PC-3 (cell line): ENCODE measurements at regions not wholly inside any gene's neighbourhood (a gene's known extent, or its start where the extent isn't known, plus 50 kb on each side); places are given as distances from the start of the nearest gene placed in this dataset.

ENCODE experiments used
- ATAC-seq: fragments of 200-7000 bp; cut with Tn5 transposase; 2 replicates; pipeline ENCODE4 v1.9.1; 2020; ENCODE audit warnings: mild to moderate bottlenecking, moderate library complexity
- BruUV-seq: library from RNA; stranded (reverse); fragments of 400-500 nt; replicated peaks from 2 replicates; lab custom pipeline; 2021; lab: Mats Ljungman, UMichigan
- CTCF ChIA-PET: fragments of 300-600 bp; sonication (Branson Sonifier 250); formaldehyde crosslinking; loops from one replicate; lab custom pipeline; 2022; ENCODE audit warnings: antibody characterized with exemption; lab: Charles Lee
- POLR2A ChIA-PET: fragments of 300-600 bp; sonication (Branson Sonifier 250); formaldehyde crosslinking; loops from one replicate; lab custom pipeline; 2022; ENCODE audit warnings: antibody characterized with exemption; ENCODE audit not compliant: unreplicated experiment; lab: Charles Lee
- DNase-seq: peaks from one replicate; pipeline ENCODE4 v3.0.0-alpha.2; 2015
- H2AFZ ChIP-seq: fragments of 300-600 bp; sonication (generic); 2 replicates; pipeline ENCODE4 v1.6.0; 2016; ENCODE audit warnings: antibody characterized with exemption, low read length
- H3F3A ChIP-seq: fragments of 300-600 bp; sonication (generic); one replicate; pipeline ENCODE4 v1.6.0; 2017; ENCODE audit warnings: antibody characterized with exemption, low read length, control low read depth, mild to moderate bottlenecking; ENCODE audit not compliant: unreplicated experiment
- H3K27ac ChIP-seq: fragments of 300-600 bp; sonication (generic); 2 replicates; pipeline ENCODE4 v1.5.1; 2016; ENCODE audit warnings: mild to moderate bottlenecking, low read length
- H3K27me3 ChIP-seq: fragments of 300-600 bp; sonication (generic); 2 replicates; pipeline ENCODE4 v1.6.1; 2016; ENCODE audit warnings: low read length, mixed read lengths
- H3K36me3 ChIP-seq: fragments of 300-600 bp; sonication (generic); 2 replicates; pipeline ENCODE4 v1.6.1; 2016; ENCODE audit warnings: low read depth, mixed run types, low read length, mixed read lengths
- H3K4me1 ChIP-seq: fragments of 300-600 bp; sonication (generic); 2 replicates; pipeline ENCODE4 v1.5.1; 2016; ENCODE audit warnings: low read length; ENCODE audit not compliant: insufficient read depth
- H3K4me2 ChIP-seq: fragments of 300-600 bp; sonication (generic); 2 replicates; pipeline ENCODE4 v1.6.0; 2016; ENCODE audit warnings: low read length
- H3K4me3 ChIP-seq: fragments of 300-600 bp; sonication (generic); 2 replicates; pipeline ENCODE4 v1.5.1; 2016; ENCODE audit warnings: mild to moderate bottlenecking, low read length, mixed read lengths
- H3K79me2 ChIP-seq: fragments of 300-600 bp; sonication (generic); 2 replicates; pipeline ENCODE4 v1.6.1; 2017; ENCODE audit warnings: low read length, mixed read lengths
- H3K9ac ChIP-seq: fragments of 300-600 bp; sonication (generic); 2 replicates; pipeline ENCODE4 v1.6.0; 2016; ENCODE audit warnings: mild to moderate bottlenecking, low read length
- H3K9me2 ChIP-seq: fragments of 300-600 bp; sonication (generic); replicated peaks from 2 replicates; pipeline ENCODE4 v1.6.1; 2016; ENCODE audit warnings: mixed run types, low read length, mixed read lengths
- H3K9me3 ChIP-seq: fragments of 300-600 bp; sonication (generic); 2 replicates; pipeline ENCODE4 v1.6.1; 2016; ENCODE audit warnings: low read length, mixed read lengths
- H4K20me1 ChIP-seq: fragments of 300-600 bp; sonication (generic); 2 replicates; pipeline ENCODE4 v1.6.1; 2016; ENCODE audit warnings: low read length, mixed read lengths
- CTCF ChIP-seq: fragments of 300-600 bp; sonication (generic); conservative IDR thresholded peaks from 2 replicates; pipeline ENCODE4 v1.5.1; 2017; ENCODE audit warnings: antibody characterized with exemption, low read depth, mild to moderate bottlenecking, low read length
- EZH2 ChIP-seq: fragments of 300-600 bp; sonication (generic); IDR thresholded peaks from one replicate; pipeline ENCODE4 v1.6.1; 2017; ENCODE audit warnings: antibody characterized with exemption, mild to moderate bottlenecking, low read length; ENCODE audit not compliant: unreplicated experiment
- EZH2phosphoT487 ChIP-seq: fragments of 300-600 bp; sonication (generic); IDR thresholded peaks from 2 replicates; pipeline ENCODE4 v1.6.1; 2018; ENCODE audit warnings: mild to moderate bottlenecking, antibody characterized with exemption, low read length, borderline replicate concordance
- intact Hi-C: fragments of 100-400 bp; cut with micrococcal nuclease; formaldehyde crosslinking; loops from 2 replicates; pipeline ENCODE4 v1.9.0; 2023

- Histone ChIP-seq H3K4me2 (no peak overlapping the region), H3K9ac (no peak overlapping the region), H4K20me1 (no peaks in the 10 kb centered on the region), H3K27ac (no peak overlapping the region), H3K79me2 (no peaks in the 10 kb centered on the region), H3K27me3 (no peaks in the 10 kb centered on the region), H3K4me3 (no peak overlapping the region), H3K9me3 (no peaks in the 10 kb centered on the region), H3F3A (no peaks in the 10 kb centered on the region), H2AFZ (no peak overlapping the region), H3K36me3 (no peaks in the 10 kb centered on the region), H3K4me1 (no peaks in the 10 kb centered on the region), H3K9me2 (no peaks in the 10 kb centered on the region)
- intact Hi-C loops: no loop called here
- BruUV-seq: no TSS peak
- no peak for TF ChIP-seq EZH2phosphoT487
- no peak for TF ChIP-seq EZH2
- no peak for TF ChIP-seq CTCF
- no peak for DNase-seq
- POLR2A ChIA-PET: no interaction called here
- CTCF ChIA-PET: no interaction called here
- ATAC-seq: no peak
These were observed 483.7 kb upstream of the INTU start for GRCh38 chr4:127149086-127149485.

GRCh38 chr4:127151941-127152340 lies 480.8 kb upstream of the INTU start:
- Histone ChIP-seq H2AFZ (no peak overlapping the region), H3K9me2 (no peaks in the 10 kb centered on the region), H3K4me1 (no peaks in the 10 kb centered on the region), H4K20me1 (no peaks in the 10 kb centered on the region), H3K4me2 (no peak overlapping the region), H3K36me3 (no peaks in the 10 kb centered on the region), H3K9ac (no peak overlapping the region), H3K4me3 (no peak overlapping the region), H3K27me3 (no peaks in the 10 kb centered on the region), H3K79me2 (no peaks in the 10 kb centered on the region), H3K27ac (no peak overlapping the region), H3K9me3 (no peaks in the 10 kb centered on the region), H3F3A (no peaks in the 10 kb centered on the region)
- no TSS peak for BruUV-seq
- no peak for TF ChIP-seq EZH2
- TF ChIP-seq CTCF: no peak
- no peak for TF ChIP-seq EZH2phosphoT487
- CTCF ChIA-PET: no interaction called here
- ATAC-seq: no peak
- POLR2A ChIA-PET: no interaction called here
- intact Hi-C loops: no loop called here
- no peak for DNase-seq

- no peak overlapping the region for H3K4me3 ChIP-seq
- no TSS peak for BruUV-seq
- DNase-seq (no peak), ATAC-seq (no peak)
- TF ChIP-seq EZH2phosphoT487: no peak
- no peak for TF ChIP-seq CTCF
- TF ChIP-seq EZH2: no peak
- H4K20me1 ChIP-seq: no peaks in the 10 kb centered on the region
- ChIA-PET POLR2A (no interaction called here), CTCF (no interaction called here)
- no peaks in the 10 kb centered on the region for H3K4me1 ChIP-seq
- no peak overlapping the region for H3K4me2 ChIP-seq
- no peaks in the 10 kb centered on the region for H3K9me3 ChIP-seq
- H3K36me3 ChIP-seq: no peaks in the 10 kb centered on the region
- H2AFZ ChIP-seq: no peak overlapping the region
- H3F3A ChIP-seq: no peaks in the 10 kb centered on the region
- no peaks in the 10 kb centered on the region for H3K27me3 ChIP-seq
- intact Hi-C loops: no loop called here
- no peak overlapping the region for H3K9ac ChIP-seq
- H3K27ac ChIP-seq: no peak overlapping the region
- H3K79me2 ChIP-seq: no peaks in the 10 kb centered on the region
- no peaks in the 10 kb centered on the region for H3K9me2 ChIP-seq
These were observed 477.6 kb upstream of the INTU start for GRCh38 chr4:127155116-127155515.
